K562 (cell line): ENCODE measurements at regions not wholly inside any gene's neighbourhood (a gene's known extent, or its start where the extent isn't known, plus 50 kb on each side); places are given as distances from the start of the nearest gene placed in this dataset.

Experiments
- HDGF ChIP-seq: fragments of 450-650 bp; IDR thresholded peaks from 2 replicates; pipeline ENCODE4 v1.6.1; 2016
- RAD21 ChIP-seq, 2 experiments: fragments of 250-450 bp in 1 of 2; fragments of 450-650 bp in 1 of 2; sonication (Bioruptor Pico) in 1 of 2; formaldehyde crosslinking in 1 of 2; IDR thresholded peaks in 1 of 2; conservative IDR thresholded peaks in 1 of 2; 2 replicates each; pipeline versions ENCODE4 v1.4.0 to v1.8.0; 2020 to 2022; ENCODE audit warnings: mild to moderate bottlenecking in 2 of 2, moderate library complexity in 1 of 2
- ZNF12 ChIP-seq: sonication (generic); formaldehyde crosslinking; IDR thresholded peaks from 2 replicates; pipeline ENCODE4 v1.4.0; 2020; ENCODE audit warnings: mild to moderate bottlenecking, missing genetic modification reagents
- TF ChIP-seq, protein P1 (sequence below), 2 experiments: fragments of 450-650 bp; formaldehyde crosslinking in 1 of 2; IDR thresholded peaks; 2 replicates each; pipeline versions ENCODE4 v1.4.0 to v1.6.1; 2014 to 2020; ENCODE audit warnings: mild to moderate bottlenecking in 2 of 2, borderline replicate concordance in 1 of 2, low read depth in 1 of 2

DNA sequence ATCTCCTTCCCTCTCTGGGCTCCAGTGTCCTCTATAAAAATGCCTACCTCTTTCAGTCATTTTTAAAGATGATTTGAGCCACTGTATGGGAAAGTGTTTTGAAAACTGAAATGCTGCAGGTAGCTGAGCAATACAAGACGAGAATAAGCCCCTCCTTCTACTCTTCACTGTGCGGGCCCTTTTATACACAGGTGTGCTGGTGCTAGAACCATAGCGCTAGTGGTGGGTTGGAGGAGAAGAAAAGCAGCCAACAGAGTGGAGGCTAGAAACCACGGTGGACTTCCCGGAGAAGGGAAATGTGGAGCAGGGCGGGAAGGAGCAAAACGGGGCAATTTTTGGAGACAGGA lies 58.2 kb upstream of the DLX4 start:
- no peak for TF ChIP-seq ZNF12
- TF ChIP-seq RAD21 (CRISPR knock-in tag; conservative IDR thresholded peaks at IDR 0.05 in 1 of 2, IDR thresholded peaks at IDR 0.05 in 1 of 2), result no peak
- TF ChIP-seq, protein P1, sequence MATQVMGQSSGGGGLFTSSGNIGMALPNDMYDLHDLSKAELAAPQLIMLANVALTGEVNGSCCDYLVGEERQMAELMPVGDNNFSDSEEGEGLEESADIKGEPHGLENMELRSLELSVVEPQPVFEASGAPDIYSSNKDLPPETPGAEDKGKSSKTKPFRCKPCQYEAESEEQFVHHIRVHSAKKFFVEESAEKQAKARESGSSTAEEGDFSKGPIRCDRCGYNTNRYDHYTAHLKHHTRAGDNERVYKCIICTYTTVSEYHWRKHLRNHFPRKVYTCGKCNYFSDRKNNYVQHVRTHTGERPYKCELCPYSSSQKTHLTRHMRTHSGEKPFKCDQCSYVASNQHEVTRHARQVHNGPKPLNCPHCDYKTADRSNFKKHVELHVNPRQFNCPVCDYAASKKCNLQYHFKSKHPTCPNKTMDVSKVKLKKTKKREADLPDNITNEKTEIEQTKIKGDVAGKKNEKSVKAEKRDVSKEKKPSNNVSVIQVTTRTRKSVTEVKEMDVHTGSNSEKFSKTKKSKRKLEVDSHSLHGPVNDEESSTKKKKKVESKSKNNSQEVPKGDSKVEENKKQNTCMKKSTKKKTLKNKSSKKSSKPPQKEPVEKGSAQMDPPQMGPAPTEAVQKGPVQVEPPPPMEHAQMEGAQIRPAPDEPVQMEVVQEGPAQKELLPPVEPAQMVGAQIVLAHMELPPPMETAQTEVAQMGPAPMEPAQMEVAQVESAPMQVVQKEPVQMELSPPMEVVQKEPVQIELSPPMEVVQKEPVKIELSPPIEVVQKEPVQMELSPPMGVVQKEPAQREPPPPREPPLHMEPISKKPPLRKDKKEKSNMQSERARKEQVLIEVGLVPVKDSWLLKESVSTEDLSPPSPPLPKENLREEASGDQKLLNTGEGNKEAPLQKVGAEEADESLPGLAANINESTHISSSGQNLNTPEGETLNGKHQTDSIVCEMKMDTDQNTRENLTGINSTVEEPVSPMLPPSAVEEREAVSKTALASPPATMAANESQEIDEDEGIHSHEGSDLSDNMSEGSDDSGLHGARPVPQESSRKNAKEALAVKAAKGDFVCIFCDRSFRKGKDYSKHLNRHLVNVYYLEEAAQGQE (IDR thresholded peaks at IDR 0.05; ENCODE audit: borderline replicate concordance), result no peak
- TF ChIP-seq, protein P1 (CRISPR knock-in tag; IDR thresholded peaks at IDR 0.05; ENCODE audit: low read depth), result no peak
- TF ChIP-seq HDGF, result no peak
